Muscle layer of duodenum (tissue), 2 donors: ENCODE measurements at regions not wholly inside any gene's neighbourhood (a gene's known extent, or its start where the extent isn't known, plus 50 kb on each side); places are given as distances from the start of the nearest gene placed in this dataset.

Experiments used
- H3K27ac ChIP-seq: one replicate; pipeline ENCODE4 v1.7.0; 2013; ENCODE audit warnings: mild to moderate bottlenecking, low read length
- H3K27me3 ChIP-seq: one replicate; pipeline ENCODE4 v1.7.0; 2013; ENCODE audit warnings: low read depth, mild to moderate bottlenecking, control low read depth, low read length
- H3K36me3 ChIP-seq, 2 donors: one replicate each; pipeline ENCODE4 v1.7.0; 2013; ENCODE audit warnings: low read length in 2 of 2, control low read depth in 1 of 2, mild to moderate bottlenecking in 1 of 2; ENCODE audit not compliant: insufficient read depth in 2 of 2, control insufficient read depth in 1 of 2
- H3K4me1 ChIP-seq, 2 donors: one replicate each; pipeline ENCODE4 v1.7.0; 2013; ENCODE audit warnings: low read length in 2 of 2, mild to moderate bottlenecking in 2 of 2, control low read depth in 1 of 2, moderate library complexity in 1 of 2; ENCODE audit not compliant: insufficient read depth in 2 of 2, control insufficient read depth in 1 of 2
- H3K4me3 ChIP-seq, 2 donors: one replicate each; pipeline ENCODE4 v1.7.0; 2013; ENCODE audit warnings: low read length in 2 of 2, low read depth in 1 of 2, mild to moderate bottlenecking in 1 of 2
- H3K9me3 ChIP-seq, 2 donors: one replicate each; pipeline ENCODE4 v1.7.0; 2013; ENCODE audit warnings: low read length in 2 of 2, control low read depth in 1 of 2, mild to moderate bottlenecking in 1 of 2; ENCODE audit not compliant: control insufficient read depth in 1 of 2
- donor health status: healthy.

GRCh38 chr3:102194001-102194400 lies 240.8 kb upstream of the ZPLD1 start:
- Histone ChIP-seq H3K4me1 (peaks cover 4 to 5% of the 10 kb centered on the region in 2 donors), H3K36me3 (no peaks in the 10 kb centered on the region), H3K27ac (no peak overlapping the region), H3K9me3 (no peaks in the 10 kb centered on the region), H3K27me3 (no peaks in the 10 kb centered on the region), H3K4me3 (no peak overlapping the region)

GRCh38 chr3:102194760-102195159 lies 240.1 kb upstream of the ZPLD1 start:
- Histone ChIP-seq H3K4me3 (no peak overlapping the region), H3K36me3 (no peaks in the 10 kb centered on the region), H3K27ac (peak overlapping the region; percentile 52)

GRCh38 chr3:102195198-102195948 lies 239.4 kb upstream of the ZPLD1 start:
- peaks cover 1 to 5% of the 10 kb centered on the region in 2 donors for H3K4me1 ChIP-seq
- H3K9me3 ChIP-seq: no peaks in the 10 kb centered on the region
- H3K36me3 ChIP-seq: no peaks in the 10 kb centered on the region
- no peaks in the 10 kb centered on the region for H3K27me3 ChIP-seq
- H3K27ac ChIP-seq: peak overlapping the region; percentile 52
- no peak overlapping the region for H3K4me3 ChIP-seq

More at GRCh38 chr3:102194760-102195159, 240.1 kb upstream of the ZPLD1 start:
- H3K9me3 ChIP-seq: no peaks in the 10 kb centered on the region
- H3K27me3 ChIP-seq: no peaks in the 10 kb centered on the region
- H3K4me1 ChIP-seq: peaks cover 4 to 5% of the 10 kb centered on the region in 2 donors

GRCh38 chr3:102200126-102200525 lies 234.7 kb upstream of the ZPLD1 start:
- Histone ChIP-seq H3K27me3 (no peaks in the 10 kb centered on the region), H3K36me3 (no peaks in the 10 kb centered on the region), H3K4me1 (peaks cover 0 to 2% of the 10 kb centered on the region in 2 donors), H3K27ac (no peak overlapping the region), H3K9me3 (no peaks in the 10 kb centered on the region), H3K4me3 (no peak overlapping the region)

GRCh38 chr3:102200560-102200959 lies 234.3 kb upstream of the ZPLD1 start:
- Histone ChIP-seq H3K9me3 (no peaks in the 10 kb centered on the region), H3K27me3 (no peaks in the 10 kb centered on the region), H3K27ac (no peak overlapping the region), H3K4me3 (no peak overlapping the region), H3K36me3 (no peaks in the 10 kb centered on the region), H3K4me1 (no peaks in the 10 kb centered on the region)

- no peak overlapping the region for H3K27ac ChIP-seq
These were observed 229.2 kb upstream of the ZPLD1 start for GRCh38 chr3:102205647-102206046.

GRCh38 chr3:102206511-102207031 lies 228.2 kb upstream of the ZPLD1 start:
- no peaks in the 10 kb centered on the region for H3K9me3 ChIP-seq
- no peaks in the 10 kb centered on the region for H3K36me3 ChIP-seq
- no peak overlapping the region for H3K4me3 ChIP-seq
- H3K27me3 ChIP-seq: no peaks in the 10 kb centered on the region
- peak overlapping the region; percentile 39 for H3K27ac ChIP-seq
- peaks cover 4 to 13% of the 10 kb centered on the region in 2 donors for H3K4me1 ChIP-seq

More at GRCh38 chr3:102205647-102206046, 229.2 kb upstream of the ZPLD1 start:
- Histone ChIP-seq H3K9me3 (no peaks in the 10 kb centered on the region), H3K36me3 (no peaks in the 10 kb centered on the region), H3K4me1 (peaks cover 4 to 13% of the 10 kb centered on the region in 2 donors), H3K4me3 (no peak overlapping the region), H3K27me3 (no peaks in the 10 kb centered on the region)

- Histone ChIP-seq H3K27me3 (no peaks in the 10 kb centered on the region), H3K36me3 (no peaks in the 10 kb centered on the region), H3K4me1 (peaks cover 4 to 13% of the 10 kb centered on the region in 2 donors), H3K27ac (no peak overlapping the region), H3K4me3 (no peak overlapping the region), H3K9me3 (no peaks in the 10 kb centered on the region)
These were observed 227.7 kb upstream of the ZPLD1 start for GRCh38 chr3:102207151-102207571.

- no peak overlapping the region for H3K27ac ChIP-seq
- H3K27me3 ChIP-seq: no peaks in the 10 kb centered on the region
- H3K36me3 ChIP-seq: no peaks in the 10 kb centered on the region
- no peaks in the 10 kb centered on the region for H3K4me1 ChIP-seq
- H3K9me3 ChIP-seq: no peaks in the 10 kb centered on the region
- H3K4me3 ChIP-seq: no peak overlapping the region
These were observed 219.6 kb upstream of the ZPLD1 start for GRCh38 chr3:102215166-102215565.

- Histone ChIP-seq H3K27ac (no peak overlapping the region), H3K9me3 (no peaks in the 10 kb centered on the region), H3K27me3 (no peaks in the 10 kb centered on the region), H3K36me3 (no peaks in the 10 kb centered on the region), H3K4me3 (no peak overlapping the region), H3K4me1 (peaks cover 3 to 5% of the 10 kb centered on the region in 2 donors)
These were observed 211.7 kb upstream of the ZPLD1 start for GRCh38 chr3:102223132-102223531.

- no peaks in the 10 kb centered on the region for H3K36me3 ChIP-seq
- H3K4me3 ChIP-seq: no peak overlapping the region
- peaks cover 3 to 5% of the 10 kb centered on the region in 2 donors for H3K4me1 ChIP-seq
- no peaks in the 10 kb centered on the region for H3K9me3 ChIP-seq
- no peaks in the 10 kb centered on the region for H3K27me3 ChIP-seq
- no peak overlapping the region for H3K27ac ChIP-seq
These were observed 210.6 kb upstream of the ZPLD1 start for GRCh38 chr3:102224171-102224570.
